ENCODE measurements at regions not wholly inside any gene's neighbourhood (a gene's known extent, or its start where the extent isn't known, plus 50 kb on each side); places are given as distances from the start of the nearest gene placed in this dataset.

- TF ChIP-seq CTCF (conservative IDR thresholded peaks at IDR 0.05) (no peak), ZFX (IDR thresholded peaks at IDR 0.05) (no peak)
Measured at GRCh38 chr12:81962126-81962856, 203.1 kb upstream of the PPFIA2 start.

All from C4-2B (cell line).